NCI-H524 (cell line): ENCODE measurements at regions not wholly inside any gene's neighbourhood (a gene's known extent, or its start where the extent isn't known, plus 50 kb on each side); places are given as distances from the start of the nearest gene placed in this dataset.

Experiments
- DNase-seq, 2 experiments: peaks; one replicate each; lab custom pipeline; 2025; lab: John Stamatoyannopoulos, UW

- DNase-seq, result no peak
These were observed 138.6 kb upstream of the SPEF2 start for GRCh38 chr5:35478856-35479682.

DNA sequence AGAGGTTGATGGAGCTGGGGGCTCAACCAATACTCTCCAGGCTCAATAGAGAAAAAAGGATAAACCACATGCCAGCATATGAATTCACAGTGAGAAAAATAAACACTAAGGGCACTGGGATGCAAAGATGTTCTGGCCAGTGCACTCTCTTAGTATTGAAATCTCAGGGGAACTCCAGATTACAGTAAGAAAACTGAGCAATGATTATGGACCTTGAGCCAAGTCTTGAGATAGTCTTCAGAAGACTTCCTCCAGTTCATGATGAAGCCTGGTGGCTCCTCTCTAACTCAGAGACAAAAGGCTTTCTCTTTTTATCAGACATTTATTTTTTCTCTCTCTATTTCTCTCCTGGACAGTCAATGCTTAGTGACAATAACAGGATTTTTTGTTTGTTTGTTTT lies 139.8 kb upstream of the SPEF2 start:
- DNase-seq, result no peak

DNA sequence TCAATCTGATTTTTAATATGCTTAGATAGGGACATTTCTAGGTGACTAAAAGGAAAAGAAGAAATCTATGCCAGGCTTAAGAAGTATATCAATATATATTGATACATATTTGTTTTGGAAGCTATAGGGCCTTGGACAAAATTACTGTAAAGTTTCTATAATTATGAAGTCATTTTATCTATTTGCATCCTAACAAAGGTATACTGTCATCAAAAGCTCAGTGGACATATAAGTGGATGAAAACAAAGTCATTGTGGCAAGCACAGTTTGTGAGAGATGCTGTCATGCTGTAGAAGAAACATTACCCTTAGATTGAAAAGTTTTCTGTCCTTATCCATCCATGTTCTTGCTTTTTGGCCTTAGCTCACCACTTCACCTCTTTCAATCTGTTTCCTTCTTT lies 140.3 kb upstream of the SPEF2 start:
- no peak for DNase-seq

DNA sequence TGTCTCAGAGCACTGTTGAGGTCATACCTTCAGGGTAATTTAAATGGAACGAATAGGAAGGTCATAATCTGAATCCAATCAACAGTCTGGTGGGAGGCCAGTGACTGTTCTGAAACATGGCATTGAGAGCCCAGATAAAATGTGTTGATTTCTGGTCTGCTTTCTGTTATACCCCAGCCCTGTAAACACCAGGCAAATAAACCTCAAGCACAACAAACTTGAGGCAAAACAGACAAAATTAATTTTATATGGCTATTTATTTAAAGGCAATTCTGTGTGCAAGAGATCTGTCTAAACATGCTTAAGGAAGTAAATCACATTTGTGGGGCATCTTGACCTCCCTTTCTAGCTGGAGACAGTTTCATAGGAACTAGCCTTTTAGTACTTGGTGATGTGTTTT lies 140.9 kb upstream of the SPEF2 start:
- DNase-seq, result no peak

DNA sequence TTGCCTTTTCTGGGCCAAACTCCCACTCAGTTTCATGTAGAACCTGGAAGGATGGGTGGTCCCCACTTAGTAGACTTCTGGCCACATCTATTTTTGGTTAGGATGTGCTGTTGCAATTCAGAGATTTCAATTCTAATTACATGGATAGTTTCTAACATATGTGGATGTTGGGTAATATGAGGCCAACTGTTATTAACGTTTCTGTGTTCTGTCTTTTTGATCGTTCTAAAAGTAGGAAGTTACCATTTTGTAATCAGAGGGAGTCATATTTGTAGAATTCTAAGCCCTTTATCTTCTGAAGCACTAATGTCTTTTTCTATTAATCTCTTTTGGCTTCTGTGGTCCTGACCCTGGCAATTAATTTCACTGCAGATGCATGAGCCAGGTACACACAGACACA lies 141.6 kb upstream of the SPEF2 start:
- DNase-seq, result no peak

- DNase-seq, result no peak
These were observed 144.1 kb upstream of the SPEF2 start for GRCh38 chr5:35473589-35473988.

DNA sequence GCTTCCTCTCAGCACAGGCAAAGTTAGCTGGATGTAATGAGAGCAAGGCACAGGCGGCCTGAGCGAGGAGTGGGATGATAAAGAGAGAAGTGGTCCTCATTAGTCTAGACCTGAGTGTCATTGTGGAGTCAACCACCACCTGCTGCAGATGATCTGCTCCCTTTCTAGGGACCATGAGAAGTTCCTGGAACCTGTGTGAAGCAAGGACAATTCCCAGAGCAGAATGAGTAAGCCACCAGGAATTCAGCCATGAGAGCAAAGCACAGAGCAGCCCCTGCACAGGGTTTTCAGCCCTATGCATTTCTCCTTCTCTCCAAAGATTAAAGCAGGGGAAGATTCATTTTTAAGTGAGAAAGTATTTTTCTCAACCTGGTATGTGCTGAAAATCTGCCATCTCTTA lies 146.8 kb upstream of the SPEF2 start:
- DNase-seq, result no peak

DNA sequence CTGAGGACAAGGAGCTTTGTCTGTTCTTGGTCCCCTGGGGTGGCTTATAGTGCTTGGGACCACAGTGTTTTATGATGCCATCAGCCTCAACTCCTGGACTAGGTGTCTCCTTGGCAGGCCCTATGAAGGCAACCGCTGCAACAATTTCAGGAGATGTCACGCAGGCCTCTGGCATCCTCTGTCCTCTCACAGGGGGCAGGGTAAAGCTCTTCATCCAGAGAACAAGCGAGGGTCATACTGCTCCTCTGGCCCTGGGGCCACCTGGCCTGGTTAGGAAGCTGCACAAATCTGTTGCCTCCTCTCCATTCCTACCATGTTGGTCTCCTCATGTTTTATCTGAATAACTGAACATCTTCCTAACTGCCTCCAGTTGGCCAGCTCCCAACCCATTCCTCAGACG lies 148.9 kb upstream of the SPEF2 start:
- no peak for DNase-seq

GRCh38 chr5:35466746-35467145 lies 150.9 kb upstream of the SPEF2 start:
- DNase-seq, result no peak

- DNase-seq, result no peak
These were observed 152.9 kb upstream of the SPEF2 start for GRCh38 chr5:35464757-35465156.

DNA sequence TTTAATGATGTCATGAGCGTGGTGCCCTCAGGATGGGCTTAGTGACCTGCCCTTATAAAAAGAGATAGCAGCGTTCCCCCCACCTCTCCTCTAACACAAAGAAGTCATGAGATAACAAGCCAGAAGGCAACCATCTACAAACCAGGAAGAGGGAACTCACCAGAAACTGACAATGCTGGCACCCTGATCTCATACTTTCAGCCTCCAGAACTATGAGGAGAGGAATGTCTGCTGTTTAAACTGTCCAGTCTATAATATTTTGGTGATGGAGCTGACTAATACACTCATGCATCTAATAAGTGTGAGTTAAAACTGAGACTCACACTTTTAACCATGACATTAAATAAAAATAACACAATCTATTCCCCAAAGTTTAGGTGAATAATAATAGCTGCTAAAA lies 156.1 kb upstream of the SPEF2 start:
- no peak for DNase-seq

GRCh38 chr5:35458824-35459207 lies 158.8 kb upstream of the SPEF2 start:
- peak; percentile 77 to 80 for DNase-seq

- DNase-seq, result no peak
These were observed 159.5 kb upstream of the SPEF2 start for GRCh38 chr5:35457912-35458823.

DNA sequence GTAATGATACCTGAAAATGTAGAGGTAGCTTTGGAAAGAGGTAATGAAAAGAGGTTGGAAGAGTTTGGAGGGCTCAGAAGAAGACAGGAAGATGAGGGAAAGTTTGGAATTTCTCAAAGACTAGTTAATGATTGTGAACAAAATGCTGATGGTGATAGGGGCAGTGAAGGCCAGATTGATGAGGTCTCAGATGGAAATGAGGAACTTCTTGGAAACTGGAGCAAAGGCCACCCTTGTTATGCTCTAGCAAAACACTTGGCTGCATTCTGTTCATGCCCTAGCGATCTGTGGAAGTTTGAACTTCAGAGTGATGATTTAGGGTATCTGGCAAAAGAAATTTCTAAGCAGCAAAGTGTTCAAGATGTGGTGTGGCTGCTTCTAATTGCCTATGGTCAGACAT lies 161.2 kb upstream of the SPEF2 start:
- DNase-seq, result no peak

- DNase-seq, result no peak
These were observed 163.6 kb upstream of the SPEF2 start for GRCh38 chr5:35454011-35454525.

GRCh38 chr5:35443803-35444595 lies 173.7 kb upstream of the SPEF2 start:
- peak in 1 of 2 experiments; percentile 26 for DNase-seq

GRCh38 chr5:35442885-35443639 lies 174.6 kb upstream of the SPEF2 start:
- no peak for DNase-seq

DNA sequence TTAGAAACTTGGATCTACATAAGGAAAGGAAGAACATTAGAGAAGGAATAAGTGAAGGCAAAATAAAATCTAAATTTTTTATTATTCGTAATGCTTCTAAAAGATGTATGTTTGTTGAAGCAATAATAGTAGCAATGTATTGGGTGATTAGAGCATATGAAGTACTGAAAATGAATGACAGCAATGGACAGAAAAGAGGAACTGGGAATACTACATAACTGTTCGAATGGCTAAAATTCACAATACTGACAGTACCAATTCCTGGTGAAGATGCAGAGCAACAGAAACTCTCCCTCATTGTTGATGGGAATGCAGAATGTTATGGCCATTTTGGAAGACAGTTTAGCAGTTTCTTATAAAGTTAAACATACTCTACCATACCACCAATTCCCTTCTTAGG lies 177.3 kb upstream of the SPEF2 start:
- no peak for DNase-seq

GRCh38 chr5:35438786-35439185 lies 178.9 kb upstream of the SPEF2 start:
- no peak for DNase-seq

DNA sequence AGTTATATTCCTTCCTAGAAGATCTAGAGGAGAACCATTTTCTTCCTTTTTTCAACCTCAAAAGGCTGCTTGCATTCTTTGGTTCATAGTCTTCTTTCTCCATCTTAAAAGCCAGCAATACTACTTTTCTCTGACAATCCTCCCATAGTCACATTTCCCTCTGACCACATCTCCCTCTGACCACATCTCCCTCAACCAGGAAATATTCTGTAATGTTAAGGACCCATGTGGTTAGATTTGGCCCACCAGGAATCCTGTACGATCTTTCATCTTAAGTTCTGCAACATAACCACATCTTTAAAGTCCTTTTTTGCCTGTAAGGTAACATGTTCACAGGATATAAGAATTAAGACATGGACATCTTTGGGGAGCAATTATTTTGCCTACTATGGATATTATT lies 179.4 kb upstream of the SPEF2 start:
- no peak for DNase-seq

DNA sequence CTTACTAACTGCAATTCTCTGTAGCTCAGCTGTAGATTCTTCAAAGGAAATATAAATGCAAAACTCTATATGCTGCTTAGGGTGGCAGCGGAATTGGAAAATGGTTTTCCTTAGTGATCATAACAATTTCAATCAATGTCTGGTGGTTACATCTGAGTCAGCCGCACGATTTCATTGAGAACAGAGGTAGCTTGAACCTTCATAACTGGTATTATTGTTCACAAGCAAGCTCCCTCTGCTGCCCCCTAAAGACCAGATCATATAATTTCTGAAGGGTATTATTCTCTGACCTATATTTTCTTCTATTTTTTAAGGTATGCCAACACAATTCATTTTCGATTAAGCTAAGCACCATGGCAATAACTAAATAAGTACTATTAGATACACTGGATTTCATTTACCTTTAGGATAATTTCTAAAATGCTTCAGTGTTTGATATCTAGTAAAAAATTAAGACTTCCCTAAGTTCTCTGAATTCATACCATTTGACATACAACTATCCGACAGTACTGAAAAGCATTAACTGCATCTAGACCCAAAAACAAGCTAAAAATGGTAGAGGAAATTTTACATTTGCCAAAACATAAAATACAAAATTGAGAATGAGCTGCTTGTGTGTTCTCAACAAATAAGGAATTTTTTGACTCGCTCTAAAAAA lies 181.1 kb upstream of the SPEF2 start:
- peak; percentile 47 to 65 for DNase-seq
